ENCODE measurements at regions not wholly inside any gene's neighbourhood (a gene's known extent, or its start where the extent isn't known, plus 50 kb on each side); places are given as distances from the start of the nearest gene placed in this dataset.

- TF ChIP-seq CHD2 (IDR thresholded peaks at IDR 0.05; ENCODE audit: low read length), result no peak
- TF ChIP-seq POLR2A (IDR thresholded peaks at IDR 0.05; ENCODE audit: control extremely low read depth in 1 of 2, low read depth in 2 of 2, low read length in 2 of 2), result no peak
- TF ChIP-seq POLR2AphosphoS5 (IDR thresholded peaks at IDR 0.05; ENCODE audit: low read depth, low read length), result no peak
- TF ChIP-seq SAP30 (IDR thresholded peaks at IDR 0.05; ENCODE audit: insufficient read depth, insufficient replicate concordance, low read length), result no peak
Measured at GRCh38 chr1:36636206-36636605, 153.5 kb upstream of the CSF3R start.

Measured in H1 (cell line).